GM23338 (cell line): ENCODE measurements at regions not wholly inside any gene's neighbourhood (a gene's known extent, or its start where the extent isn't known, plus 50 kb on each side); places are given as distances from the start of the nearest gene placed in this dataset.

Experiments used
- ATAC-seq: fragments of 200-7000 bp; cut with Tn5 transposase; 3 replicates; pipeline ENCODE4 v1.9.1; 2020
- DNase-seq: peaks from one replicate; pipeline ENCODE4 v3.0.0-alpha.2; 2015; ENCODE audit warnings: low spot score
- H2AFZ ChIP-seq: fragments of 200-600 bp; sonication (generic); 2 replicates; pipeline ENCODE4 v1.8.0; 2016; ENCODE audit warnings: antibody characterized with exemption, mild to moderate bottlenecking, moderate library complexity
- H3F3A ChIP-seq: fragments of 200-600 bp; sonication (generic); replicated peaks from 2 replicates; pipeline ENCODE4 v1.8.0; 2017; ENCODE audit warnings: antibody characterized with exemption, mixed run types, low read depth
- H3K27ac ChIP-seq: fragments of 200-600 bp; sonication (generic); 2 replicates; pipeline ENCODE4 v1.6.1; 2016; ENCODE audit warnings: low read depth
- H3K27me3 ChIP-seq: fragments of 200-600 bp; sonication (generic); 2 replicates; pipeline ENCODE4 v1.8.0; 2016; ENCODE audit warnings: mild to moderate bottlenecking, mixed run types, moderate library complexity; ENCODE audit not compliant: insufficient read depth
- H3K36me3 ChIP-seq: fragments of 200-600 bp; sonication (generic); 2 replicates; pipeline ENCODE4 v1.8.0; 2016; ENCODE audit warnings: mild to moderate bottlenecking; ENCODE audit not compliant: insufficient read depth
- H3K4me1 ChIP-seq: fragments of 200-600 bp; sonication (generic); 2 replicates; pipeline ENCODE4 v1.8.0; 2016; ENCODE audit warnings: mild to moderate bottlenecking, moderate library complexity; ENCODE audit not compliant: insufficient read depth
- H3K4me2 ChIP-seq: fragments of 200-600 bp; sonication (generic); 2 replicates; pipeline ENCODE4 v1.7.1; 2017; ENCODE audit warnings: mixed run types
- H3K4me3 ChIP-seq: fragments of 200-600 bp; sonication (generic); 2 replicates; pipeline ENCODE4 v1.6.1; 2016; ENCODE audit warnings: mixed run types
- H3K79me2 ChIP-seq: fragments of 200-600 bp; sonication (generic); replicated peaks from 2 replicates; pipeline ENCODE4 v1.8.0; 2017; ENCODE audit warnings: mild to moderate bottlenecking; ENCODE audit not compliant: insufficient read depth
- H3K9me2 ChIP-seq: fragments of 200-600 bp; sonication (generic); 2 replicates; pipeline ENCODE4 v1.8.0; 2017; ENCODE audit not compliant: insufficient read depth
- H4K20me1 ChIP-seq: fragments of 200-600 bp; sonication (generic); replicated peaks from 2 replicates; pipeline ENCODE4 v1.8.0; 2017; ENCODE audit warnings: mild to moderate bottlenecking; ENCODE audit not compliant: insufficient read depth
- H3K27ac Mint-ChIP-seq: 2 replicates; pipeline ENCODE4 v1.8.0; 2020; ENCODE audit warnings: inconsistent platforms, mild to moderate bottlenecking, moderate library complexity, mixed read lengths
- H3K27me3 Mint-ChIP-seq: 3 replicates; pipeline ENCODE4 v1.8.0; 2022; ENCODE audit warnings: low read depth, mild to moderate bottlenecking, moderate library complexity, mixed read lengths, inconsistent platforms; ENCODE audit not compliant: insufficient read depth, poor library complexity
- H3K36me3 Mint-ChIP-seq: 3 replicates; pipeline ENCODE4 v1.8.0; 2021; ENCODE audit warnings: low read depth, mild to moderate bottlenecking, inconsistent platforms, moderate library complexity, mixed read lengths
- H3K4me1 Mint-ChIP-seq: 3 replicates; pipeline ENCODE4 v1.8.0; 2020; ENCODE audit warnings: mild to moderate bottlenecking, inconsistent platforms, mixed read lengths
- H3K4me3 Mint-ChIP-seq: 3 replicates; pipeline ENCODE4 v1.8.0; 2021; ENCODE audit warnings: moderate library complexity, mild to moderate bottlenecking, inconsistent platforms, mixed read lengths
- H3K9me3 Mint-ChIP-seq: 3 replicates; pipeline ENCODE4 v1.8.0; 2020; ENCODE audit warnings: moderate library complexity, mild to moderate bottlenecking, inconsistent platforms, mixed read lengths
- CREB1 ChIP-seq: fragments of 250-450 bp; sonication (Bioruptor Pico); IDR thresholded peaks from 2 replicates; pipeline ENCODE4 v1.5.0; 2020; ENCODE audit warnings: low read depth, mild to moderate bottlenecking, moderate library complexity
- NANOG ChIP-seq: IDR thresholded peaks from 2 replicates; pipeline ENCODE4 v1.6.1; 2016; ENCODE audit warnings: antibody characterized with exemption, borderline replicate concordance
- REST ChIP-seq: IDR thresholded peaks from one replicate; pipeline ENCODE4 v1.6.1; 2018; ENCODE audit warnings: antibody characterized with exemption; ENCODE audit not compliant: unreplicated experiment
- ZNF114 ChIP-seq: fragments of 250-450 bp; sonication (Bioruptor Pico); IDR thresholded peaks from 2 replicates; pipeline ENCODE4 v1.5.0; 2020; ENCODE audit warnings: mild to moderate bottlenecking, moderate library complexity
- ZNF331 ChIP-seq: fragments of 250-450 bp; sonication (Bioruptor Pico); IDR thresholded peaks from 2 replicates; pipeline ENCODE4 v1.5.0; 2020; ENCODE audit warnings: low read depth, mild to moderate bottlenecking, moderate library complexity
- TF ChIP-seq, protein P1 (sequence below): fragments of 250-450 bp; sonication (Bioruptor Pico); IDR thresholded peaks from 2 replicates; pipeline ENCODE4 v1.5.0; 2020; ENCODE audit warnings: mild to moderate bottlenecking, moderate library complexity

DNA sequence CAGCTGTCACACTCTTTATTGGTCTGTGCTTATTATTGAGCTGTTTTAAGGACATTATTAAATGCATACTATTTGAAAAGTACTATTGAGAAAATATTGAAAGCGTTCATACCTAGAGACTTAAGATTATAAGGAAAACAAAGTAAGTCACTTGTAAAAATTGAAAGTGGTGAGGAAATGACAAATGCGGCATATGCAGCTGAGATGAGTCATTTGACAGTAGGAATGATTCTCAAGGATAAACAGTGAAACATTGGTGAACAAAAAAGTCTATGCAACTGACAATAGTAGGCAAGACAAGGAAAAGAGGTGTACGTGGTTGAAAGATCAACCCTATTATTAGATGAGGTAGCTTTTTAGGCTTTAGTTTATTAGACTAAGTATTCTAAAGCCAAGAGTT lies 82.6 kb upstream of the MAP10 start:
- peaks cover 10% of the 10 kb centered on the region for H3K4me1 Mint-ChIP-seq
- Histone ChIP-seq H3K9me2 (peaks cover 4% of the 10 kb centered on the region), H4K20me1 (no peaks in the 10 kb centered on the region), H3K4me1 (peaks cover 7% of the 10 kb centered on the region), H3K27ac (no peak overlapping the region), H3K27me3 (no peaks in the 10 kb centered on the region), H2AFZ (no peak overlapping the region), H3K4me2 (no peak overlapping the region), H3K4me3 (no peak overlapping the region), H3K79me2 (no peaks in the 10 kb centered on the region), H3F3A (peaks cover 7% of the 10 kb centered on the region; the same call in 1 of the 2 replicates), H3K36me3 (no peaks in the 10 kb centered on the region)
- DNase-seq (no peak), ATAC-seq (no peak)
- TF ChIP-seq ZNF331 (CRISPR knock-in tag) = no peak
- TF ChIP-seq, protein P1, sequence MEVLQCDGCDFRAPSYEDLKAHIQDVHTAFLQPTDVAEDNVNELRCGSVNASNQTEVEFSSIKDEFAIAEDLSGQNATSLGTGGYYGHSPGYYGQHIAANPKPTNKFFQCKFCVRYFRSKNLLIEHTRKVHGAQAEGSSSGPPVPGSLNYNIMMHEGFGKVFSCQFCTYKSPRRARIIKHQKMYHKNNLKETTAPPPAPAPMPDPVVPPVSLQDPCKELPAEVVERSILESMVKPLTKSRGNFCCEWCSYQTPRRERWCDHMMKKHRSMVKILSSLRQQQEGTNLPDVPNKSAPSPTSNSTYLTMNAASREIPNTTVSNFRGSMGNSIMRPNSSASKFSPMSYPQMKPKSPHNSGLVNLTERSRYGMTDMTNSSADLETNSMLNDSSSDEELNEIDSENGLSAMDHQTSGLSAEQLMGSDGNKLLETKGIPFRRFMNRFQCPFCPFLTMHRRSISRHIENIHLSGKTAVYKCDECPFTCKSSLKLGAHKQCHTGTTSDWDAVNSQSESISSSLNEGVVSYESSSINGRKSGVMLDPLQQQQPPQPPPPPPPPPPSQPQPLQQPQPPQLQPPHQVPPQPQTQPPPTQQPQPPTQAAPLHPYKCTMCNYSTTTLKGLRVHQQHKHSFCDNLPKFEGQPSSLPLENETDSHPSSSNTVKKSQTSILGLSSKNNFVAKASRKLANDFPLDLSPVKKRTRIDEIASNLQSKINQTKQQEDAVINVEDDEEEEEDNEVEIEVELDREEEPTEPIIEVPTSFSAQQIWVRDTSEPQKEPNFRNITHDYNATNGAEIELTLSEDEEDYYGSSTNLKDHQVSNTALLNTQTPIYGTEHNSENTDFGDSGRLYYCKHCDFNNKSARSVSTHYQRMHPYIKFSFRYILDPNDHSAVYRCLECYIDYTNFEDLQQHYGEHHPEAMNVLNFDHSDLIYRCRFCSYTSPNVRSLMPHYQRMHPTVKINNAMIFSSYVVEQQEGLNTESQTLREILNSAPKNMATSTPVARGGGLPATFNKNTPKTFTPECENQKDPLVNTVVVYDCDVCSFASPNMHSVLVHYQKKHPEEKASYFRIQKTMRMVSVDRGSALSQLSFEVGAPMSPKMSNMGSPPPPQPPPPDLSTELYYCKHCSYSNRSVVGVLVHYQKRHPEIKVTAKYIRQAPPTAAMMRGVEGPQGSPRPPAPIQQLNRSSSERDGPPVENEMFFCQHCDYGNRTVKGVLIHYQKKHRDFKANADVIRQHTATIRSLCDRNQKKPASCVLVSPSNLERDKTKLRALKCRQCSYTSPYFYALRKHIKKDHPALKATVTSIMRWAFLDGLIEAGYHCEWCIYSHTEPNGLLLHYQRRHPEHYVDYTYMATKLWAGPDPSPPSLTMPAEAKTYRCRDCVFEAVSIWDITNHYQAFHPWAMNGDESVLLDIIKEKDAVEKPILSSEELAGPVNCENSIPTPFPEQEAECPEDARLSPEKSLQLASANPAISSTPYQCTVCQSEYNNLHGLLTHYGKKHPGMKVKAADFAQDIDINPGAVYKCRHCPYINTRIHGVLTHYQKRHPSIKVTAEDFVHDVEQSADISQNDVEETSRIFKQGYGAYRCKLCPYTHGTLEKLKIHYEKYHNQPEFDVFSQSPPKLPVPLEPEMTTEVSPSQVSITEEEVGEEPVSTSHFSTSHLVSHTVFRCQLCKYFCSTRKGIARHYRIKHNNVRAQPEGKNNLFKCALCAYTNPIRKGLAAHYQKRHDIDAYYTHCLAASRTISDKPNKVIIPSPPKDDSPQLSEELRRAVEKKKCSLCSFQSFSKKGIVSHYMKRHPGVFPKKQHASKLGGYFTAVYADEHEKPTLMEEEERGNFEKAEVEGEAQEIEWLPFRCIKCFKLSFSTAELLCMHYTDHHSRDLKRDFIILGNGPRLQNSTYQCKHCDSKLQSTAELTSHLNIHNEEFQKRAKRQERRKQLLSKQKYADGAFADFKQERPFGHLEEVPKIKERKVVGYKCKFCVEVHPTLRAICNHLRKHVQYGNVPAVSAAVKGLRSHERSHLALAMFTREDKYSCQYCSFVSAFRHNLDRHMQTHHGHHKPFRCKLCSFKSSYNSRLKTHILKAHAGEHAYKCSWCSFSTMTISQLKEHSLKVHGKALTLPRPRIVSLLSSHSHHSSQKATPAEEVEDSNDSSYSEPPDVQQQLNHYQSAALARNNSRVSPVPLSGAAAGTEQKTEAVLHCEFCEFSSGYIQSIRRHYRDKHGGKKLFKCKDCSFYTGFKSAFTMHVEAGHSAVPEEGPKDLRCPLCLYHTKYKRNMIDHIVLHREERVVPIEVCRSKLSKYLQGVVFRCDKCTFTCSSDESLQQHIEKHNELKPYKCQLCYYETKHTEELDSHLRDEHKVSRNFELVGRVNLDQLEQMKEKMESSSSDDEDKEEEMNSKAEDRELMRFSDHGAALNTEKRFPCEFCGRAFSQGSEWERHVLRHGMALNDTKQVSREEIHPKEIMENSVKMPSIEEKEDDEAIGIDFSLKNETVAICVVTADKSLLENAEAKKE (CRISPR knock-in tag) = no peak
- no peak for TF ChIP-seq NANOG
- TF ChIP-seq ZNF114 (CRISPR knock-in tag) = no peak
- TF ChIP-seq REST = no peak
- no peak for TF ChIP-seq CREB1 (CRISPR knock-in tag)
- peaks cover 7% of the 10 kb centered on the region; the same call in 2 of the 3 replicates for H3K36me3 Mint-ChIP-seq
- H3K9me3 Mint-ChIP-seq = peaks cover 23% of the 10 kb centered on the region; the same call in 2 of the 3 replicates
- no peak overlapping the region for H3K27ac Mint-ChIP-seq
- H3K4me3 Mint-ChIP-seq = no peak overlapping the region
- H3K27me3 Mint-ChIP-seq = peaks cover 12% of the 10 kb centered on the region
